ENCODE measurements at regions not wholly inside any gene's neighbourhood (a gene's known extent, or its start where the extent isn't known, plus 50 kb on each side); places are given as distances from the start of the nearest gene placed in this dataset.
"Not testable (repeated sequence)": the region's sequence is repeated elsewhere in the genome, so short reads cannot be mapped to it uniquely, and the experiment has no call there.

DNA sequence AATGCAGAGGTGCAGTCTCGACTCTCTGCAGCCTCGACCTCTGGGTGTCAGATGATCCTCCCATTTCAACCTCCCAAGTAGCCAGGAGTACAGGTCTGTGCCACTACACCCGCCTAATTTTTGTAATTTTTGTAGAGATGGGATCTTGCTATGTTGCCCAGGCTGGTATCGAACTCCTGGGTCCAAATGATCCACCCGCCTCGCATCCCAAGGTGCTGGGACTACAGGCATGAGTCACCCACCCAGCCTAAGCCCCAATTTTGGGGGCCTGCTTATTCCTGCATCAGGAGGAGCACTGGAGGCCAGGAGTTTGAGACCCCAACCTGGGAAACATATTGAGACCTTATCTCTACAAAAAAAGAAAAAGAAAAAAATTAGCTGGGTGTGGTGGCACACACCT lies 80.1 kb upstream of the ADGRE5 start:
- Histone ChIP-seq H4K20me1 (ENCODE audit: insufficient read depth, low read length) (no peaks in the 10 kb centered on the region), H3K9me3 (ENCODE audit: insufficient read depth, low read length, severe bottlenecking) (no peaks in the 10 kb centered on the region), H3K9ac (ENCODE audit: low read depth, low read length) (no peak overlapping the region), H3K4me3 (ENCODE audit: low read depth in 1 of 2, low read length in 2 of 2) (no peak overlapping the region), H2AFZ (ENCODE audit: low read depth, low read length) (no peak overlapping the region), H3K27ac (ENCODE audit: low read length) (no peak overlapping the region), H3K4me2 (ENCODE audit: insufficient read depth, low read length) (no peak overlapping the region), H3K36me3 (ENCODE audit: insufficient read depth, low read length) (no peaks in the 10 kb centered on the region), H3K4me1 (ENCODE audit: insufficient read depth, low read length) (no peaks in the 10 kb centered on the region), H3K27me3 (ENCODE audit: insufficient read depth, low read length, poor library complexity) (no peaks in the 10 kb centered on the region), H3K79me2 (ENCODE audit: insufficient read depth, low read length) (no peaks in the 10 kb centered on the region)
- DNase-seq (no peak), ATAC-seq (ENCODE audit: insufficient read depth, low read depth) (no peak)
- no peak for TF ChIP-seq EZH2 (IDR thresholded peaks at IDR 0.05; ENCODE audit: borderline replicate concordance, low read depth, low read length, severe bottlenecking)
- TF ChIP-seq, protein P1, sequence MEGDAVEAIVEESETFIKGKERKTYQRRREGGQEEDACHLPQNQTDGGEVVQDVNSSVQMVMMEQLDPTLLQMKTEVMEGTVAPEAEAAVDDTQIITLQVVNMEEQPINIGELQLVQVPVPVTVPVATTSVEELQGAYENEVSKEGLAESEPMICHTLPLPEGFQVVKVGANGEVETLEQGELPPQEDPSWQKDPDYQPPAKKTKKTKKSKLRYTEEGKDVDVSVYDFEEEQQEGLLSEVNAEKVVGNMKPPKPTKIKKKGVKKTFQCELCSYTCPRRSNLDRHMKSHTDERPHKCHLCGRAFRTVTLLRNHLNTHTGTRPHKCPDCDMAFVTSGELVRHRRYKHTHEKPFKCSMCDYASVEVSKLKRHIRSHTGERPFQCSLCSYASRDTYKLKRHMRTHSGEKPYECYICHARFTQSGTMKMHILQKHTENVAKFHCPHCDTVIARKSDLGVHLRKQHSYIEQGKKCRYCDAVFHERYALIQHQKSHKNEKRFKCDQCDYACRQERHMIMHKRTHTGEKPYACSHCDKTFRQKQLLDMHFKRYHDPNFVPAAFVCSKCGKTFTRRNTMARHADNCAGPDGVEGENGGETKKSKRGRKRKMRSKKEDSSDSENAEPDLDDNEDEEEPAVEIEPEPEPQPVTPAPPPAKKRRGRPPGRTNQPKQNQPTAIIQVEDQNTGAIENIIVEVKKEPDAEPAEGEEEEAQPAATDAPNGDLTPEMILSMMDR (IDR thresholded peaks at IDR 0.05; ENCODE audit: borderline replicate concordance, extremely low read depth, low read length, poor library complexity, severe bottlenecking) = no peak

DNA sequence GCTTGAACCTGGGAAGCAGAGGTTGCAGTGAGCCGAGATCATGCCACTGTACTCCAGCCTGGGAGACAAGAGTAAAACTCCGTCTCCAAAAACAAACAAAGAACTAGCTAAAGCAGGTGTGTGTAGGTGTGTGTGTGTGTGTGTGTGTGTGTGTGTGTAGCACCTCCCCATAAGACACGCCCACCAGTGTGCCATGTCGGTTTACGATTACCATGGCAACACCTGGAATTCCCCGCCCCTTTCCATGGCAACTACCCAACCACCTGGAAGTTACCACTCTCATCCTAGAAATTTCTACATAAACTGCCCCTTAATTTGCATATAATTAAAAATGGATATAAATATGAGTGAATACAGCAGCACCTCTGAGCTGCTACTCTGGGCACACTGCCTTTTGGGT lies 80.9 kb upstream of the ADGRE5 start:
- Histone ChIP-seq H3K4me3 (ENCODE audit: low read depth in 1 of 2, low read length in 2 of 2) (no peak overlapping the region), H3K9me3 (ENCODE audit: insufficient read depth, low read length, severe bottlenecking) (no peaks in the 10 kb centered on the region), H3K36me3 (ENCODE audit: insufficient read depth, low read length) (no peaks in the 10 kb centered on the region), H3K27me3 (ENCODE audit: insufficient read depth, low read length, poor library complexity) (no peaks in the 10 kb centered on the region), H2AFZ (ENCODE audit: low read depth, low read length) (no peak overlapping the region), H3K4me2 (ENCODE audit: insufficient read depth, low read length) (no peak overlapping the region), H3K9ac (ENCODE audit: low read depth, low read length) (no peak overlapping the region), H4K20me1 (ENCODE audit: insufficient read depth, low read length) (no peaks in the 10 kb centered on the region), H3K79me2 (ENCODE audit: insufficient read depth, low read length) (no peaks in the 10 kb centered on the region), H3K4me1 (ENCODE audit: insufficient read depth, low read length) (no peaks in the 10 kb centered on the region), H3K27ac (ENCODE audit: low read length) (no peak overlapping the region)
- DNase-seq = no peak
- no peak for ATAC-seq (ENCODE audit: insufficient read depth, low read depth)
- TF ChIP-seq, protein P1 (IDR thresholded peaks at IDR 0.05; ENCODE audit: borderline replicate concordance, extremely low read depth, low read length, poor library complexity, severe bottlenecking) = no peak
- TF ChIP-seq EZH2 (IDR thresholded peaks at IDR 0.05; ENCODE audit: borderline replicate concordance, low read depth, low read length, severe bottlenecking) = no peak

DNA sequence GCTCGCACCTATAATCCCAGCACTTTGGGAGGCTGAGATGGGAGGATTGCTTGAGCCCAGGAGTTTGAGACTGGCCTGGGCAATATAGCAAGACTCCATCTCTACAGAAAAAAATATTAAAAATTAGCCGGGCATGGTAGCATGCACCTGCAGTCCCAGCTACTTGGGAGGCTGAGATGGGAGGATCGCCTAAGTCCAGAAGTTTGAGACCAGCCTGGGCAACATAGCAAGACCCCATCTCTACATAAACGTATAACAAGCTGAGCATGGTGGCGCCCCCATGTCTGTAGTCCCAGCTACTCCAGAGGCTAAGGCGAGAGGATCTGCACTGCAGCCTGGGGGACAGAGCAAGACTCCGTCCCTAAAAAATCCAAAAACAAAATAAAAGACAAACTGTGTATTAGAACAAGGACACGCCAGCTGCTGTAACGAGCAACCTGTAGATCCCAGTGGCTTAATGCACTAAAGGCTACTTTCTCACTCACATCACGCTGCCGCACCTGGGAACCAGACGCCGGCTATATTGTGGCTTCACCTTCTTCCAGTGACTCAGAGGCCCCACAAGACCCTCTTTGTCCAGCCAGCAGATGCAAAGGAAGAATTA lies 81.9 kb upstream of the ADGRE5 start:
- H3K9me3 ChIP-seq (ENCODE audit: insufficient read depth, low read length, severe bottlenecking); H3K36me3 ChIP-seq (ENCODE audit: insufficient read depth, low read length); H3K4me1 ChIP-seq (ENCODE audit: insufficient read depth, low read length); ATAC-seq (ENCODE audit: insufficient read depth, low read depth); H3K4me2 ChIP-seq (ENCODE audit: insufficient read depth, low read length); H3K79me2 ChIP-seq (ENCODE audit: insufficient read depth, low read length); H3K4me3 ChIP-seq (ENCODE audit: low read depth in 1 of 2, low read length in 2 of 2); DNase-seq; H2AFZ ChIP-seq (ENCODE audit: low read depth, low read length); H3K27ac ChIP-seq (ENCODE audit: low read length); H4K20me1 ChIP-seq (ENCODE audit: insufficient read depth, low read length); H3K27me3 ChIP-seq (ENCODE audit: insufficient read depth, low read length, poor library complexity); H3K9ac ChIP-seq (ENCODE audit: low read depth, low read length): not testable (repeated sequence)

- H3K9ac ChIP-seq (ENCODE audit: low read depth, low read length); H3K79me2 ChIP-seq (ENCODE audit: insufficient read depth, low read length); H4K20me1 ChIP-seq (ENCODE audit: insufficient read depth, low read length); H3K4me2 ChIP-seq (ENCODE audit: insufficient read depth, low read length); H3K9me3 ChIP-seq (ENCODE audit: insufficient read depth, low read length, severe bottlenecking); H3K4me3 ChIP-seq (ENCODE audit: low read depth in 1 of 2, low read length in 2 of 2); H2AFZ ChIP-seq (ENCODE audit: low read depth, low read length); H3K27me3 ChIP-seq (ENCODE audit: insufficient read depth, low read length, poor library complexity); H3K36me3 ChIP-seq (ENCODE audit: insufficient read depth, low read length); ATAC-seq (ENCODE audit: insufficient read depth, low read depth); H3K4me1 ChIP-seq (ENCODE audit: insufficient read depth, low read length); DNase-seq; H3K27ac ChIP-seq (ENCODE audit: low read length): not testable (repeated sequence)
Measured at GRCh38 chr19:14297883-14298576, 83.2 kb upstream of the ADGRE5 start.

DNA sequence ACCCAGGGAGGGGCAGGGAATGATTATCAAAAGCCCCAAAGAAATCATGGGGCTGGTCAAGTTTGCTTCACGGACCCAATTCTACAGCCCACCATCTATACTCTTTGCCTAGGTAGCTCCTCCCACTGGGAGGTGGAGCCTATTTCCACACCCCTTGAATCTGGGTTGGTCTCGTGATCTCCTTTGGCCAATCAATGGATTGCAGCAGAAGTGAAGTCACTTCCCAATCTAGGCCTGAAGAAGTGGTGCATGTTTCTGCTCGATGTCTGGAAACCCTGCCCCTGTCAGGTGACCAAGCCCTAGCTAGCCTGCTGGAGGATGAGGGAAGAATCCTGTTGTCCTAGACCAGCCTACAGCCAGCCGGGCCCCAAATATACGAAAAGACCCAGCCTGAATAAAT lies 86.3 kb upstream of the ADGRE5 start:
- ATAC-seq (ENCODE audit: insufficient read depth, low read depth) (peak; percentile 64; the same call in 1 of the 3 replicates), DNase-seq (peak; percentile 43)
- H4K20me1 ChIP-seq (ENCODE audit: insufficient read depth, low read length); H2AFZ ChIP-seq (ENCODE audit: low read depth, low read length); H3K9ac ChIP-seq (ENCODE audit: low read depth, low read length); H3K4me2 ChIP-seq (ENCODE audit: insufficient read depth, low read length); H3K9me3 ChIP-seq (ENCODE audit: insufficient read depth, low read length, severe bottlenecking); H3K27me3 ChIP-seq (ENCODE audit: insufficient read depth, low read length, poor library complexity); H3K27ac ChIP-seq (ENCODE audit: low read length); H3K4me3 ChIP-seq (ENCODE audit: low read depth in 1 of 2, low read length in 2 of 2); H3K4me1 ChIP-seq (ENCODE audit: insufficient read depth, low read length); H3K36me3 ChIP-seq (ENCODE audit: insufficient read depth, low read length); H3K79me2 ChIP-seq (ENCODE audit: insufficient read depth, low read length): not testable (repeated sequence)

DNA sequence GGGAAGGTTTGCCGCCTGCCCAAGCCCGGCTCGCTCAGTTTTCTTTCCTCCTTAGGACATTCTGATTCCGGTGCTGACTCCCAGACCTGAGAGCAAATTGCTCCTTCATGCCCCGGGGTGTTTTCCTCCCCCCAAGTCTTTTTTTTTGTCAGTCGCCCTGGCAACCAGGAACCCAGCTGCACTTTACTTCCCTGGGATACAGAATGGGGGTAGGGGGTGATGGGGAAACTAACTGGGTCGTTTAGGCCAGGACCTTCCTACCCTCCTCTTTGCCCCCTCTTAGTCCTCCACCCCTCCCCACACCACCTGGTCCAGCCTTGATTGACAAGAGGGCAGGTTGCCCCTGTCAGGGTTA lies 87.5 kb upstream of the ADGRE5 start:
- not testable (repeated sequence) for H3K4me3 ChIP-seq (ENCODE audit: low read depth in 1 of 2, low read length in 2 of 2); H3K9ac ChIP-seq (ENCODE audit: low read depth, low read length); H2AFZ ChIP-seq (ENCODE audit: low read depth, low read length); H3K27ac ChIP-seq (ENCODE audit: low read length); ATAC-seq (ENCODE audit: insufficient read depth, low read depth); H3K4me2 ChIP-seq (ENCODE audit: insufficient read depth, low read length); H4K20me1 ChIP-seq (ENCODE audit: insufficient read depth, low read length); H3K27me3 ChIP-seq (ENCODE audit: insufficient read depth, low read length, poor library complexity); H3K4me1 ChIP-seq (ENCODE audit: insufficient read depth, low read length); H3K36me3 ChIP-seq (ENCODE audit: insufficient read depth, low read length); H3K79me2 ChIP-seq (ENCODE audit: insufficient read depth, low read length); H3K9me3 ChIP-seq (ENCODE audit: insufficient read depth, low read length, severe bottlenecking); DNase-seq
